HG03442 (cell line): ENCODE measurements at regions not wholly inside any gene's neighbourhood (a gene's known extent, or its start where the extent isn't known, plus 50 kb on each side); places are given as distances from the start of the nearest gene placed in this dataset.
"Not testable (repeated sequence)": the region's sequence is repeated elsewhere in the genome, so short reads cannot be mapped to it uniquely, and the experiment has no call there.

Experiments
- ATAC-seq: cut with Tn5 transposase; IDR thresholded peaks from one replicate; pipeline ENCODE4 v1.9.1; 2021; ENCODE audit warnings: mild to moderate bottlenecking, moderate library complexity; ENCODE audit not compliant: unreplicated experiment

GRCh38 chr4:188372058-188372457, 232.8 kb downstream of the TRIML1 start:
- no peak for ATAC-seq

GRCh38 chr4:188372829-188373228, 233.6 kb downstream of the TRIML1 start:
- no peak for ATAC-seq

GRCh38 chr4:188374871-188375270, 235.6 kb downstream of the TRIML1 start:
- ATAC-seq = no peak

GRCh38 chr4:188377816-188378215, 238.6 kb downstream of the TRIML1 start:
- no peak for ATAC-seq

GRCh38 chr4:188383180-188383579, 243.9 kb downstream of the TRIML1 start:
- no peak for ATAC-seq

GRCh38 chr4:188387179-188387791, 248.0 kb downstream of the TRIML1 start:
- no peak for ATAC-seq

GRCh38 chr4:188391349-188391748, 252.1 kb downstream of the TRIML1 start:
- ATAC-seq = not testable (repeated sequence)

GRCh38 chr4:188396037-188396436, 256.8 kb downstream of the TRIML1 start:
- no peak for ATAC-seq

GRCh38 chr4:188399834-188400233, 260.6 kb downstream of the TRIML1 start:
- ATAC-seq = no peak

- ATAC-seq = no peak
Measured at GRCh38 chr4:188400451-188400850, 261.2 kb downstream of the TRIML1 start.

GRCh38 chr4:188403272-188403671, 264.0 kb downstream of the TRIML1 start:
- no peak for ATAC-seq

GRCh38 chr4:188405071-188405835, 266.0 kb downstream of the TRIML1 start:
- not testable (repeated sequence) for ATAC-seq

GRCh38 chr4:188408244-188409030, 269.2 kb downstream of the TRIML1 start:
- no peak for ATAC-seq

- no peak for ATAC-seq
Measured at GRCh38 chr4:188409851-188410250, 270.6 kb downstream of the TRIML1 start.

- no peak for ATAC-seq
Measured at GRCh38 chr4:188411805-188412204, 272.6 kb downstream of the TRIML1 start.

GRCh38 chr4:188412499-188412898, 273.3 kb downstream of the TRIML1 start:
- no peak for ATAC-seq

- no peak for ATAC-seq
Measured at GRCh38 chr4:188414441-188414840, 275.2 kb downstream of the TRIML1 start.

GRCh38 chr4:188417181-188417580, 277.9 kb downstream of the TRIML1 start:
- no peak for ATAC-seq

- no peak for ATAC-seq
Measured at GRCh38 chr4:188423039-188423438, 283.8 kb downstream of the TRIML1 start.

GRCh38 chr4:188428935-188429334, 289.7 kb downstream of the TRIML1 start:
- no peak for ATAC-seq

- no peak for ATAC-seq
Measured at GRCh38 chr4:188429965-188430364, 290.7 kb downstream of the TRIML1 start.

- no peak for ATAC-seq
Measured at GRCh38 chr4:188430384-188430783, 291.1 kb downstream of the TRIML1 start.
